GM12878 (cell line): ENCODE measurements at regions not wholly inside any gene's neighbourhood (a gene's known extent, or its start where the extent isn't known, plus 50 kb on each side); places are given as distances from the start of the nearest gene placed in this dataset.

ENCODE experiments used
- ATAC-seq: fragments of 200-7000 bp; cut with Tn5 transposase; 3 replicates; pipeline ENCODE4 v1.9.1; 2020; ENCODE audit warnings: mild to moderate bottlenecking, moderate library complexity
- BruUV-seq: library from RNA; stranded (reverse); fragments of 400-500 nt; replicated peaks from 2 replicates; lab custom pipeline; 2021; lab: Mats Ljungman, UMichigan
- CTCF ChIA-PET: fragments of 300-600 bp; sonication (Branson Sonifier 250); formaldehyde crosslinking; extraction: SDS; loops from one replicate; lab custom pipeline; 2021; ENCODE audit warnings: inconsistent platforms; lab: Yijun Ruan, JAX
- POLR2A ChIA-PET: fragments of 350-600 bp; formaldehyde crosslinking; extraction: SDS; loops from one replicate; lab custom pipeline; 2021; ENCODE audit warnings: inconsistent platforms; lab: Charles Lee
- RAD21 ChIA-PET: fragments of 300-600 bp; sonication (Branson Sonifier 250); formaldehyde crosslinking; loops from one replicate; lab custom pipeline; 2023; ENCODE audit warnings: antibody characterized with exemption; ENCODE audit not compliant: unreplicated experiment; lab: Charles Lee
- SMC1A ChIA-PET: fragments of 300-600 bp; sonication (Branson Sonifier 250); formaldehyde crosslinking; loops from one replicate; lab custom pipeline; 2023; ENCODE audit not compliant: unreplicated experiment, uncharacterized antibody; lab: Charles Lee
- DNase-seq: peaks from one replicate; pipeline ENCODE4 v3.0.0-alpha.2; 2011; ENCODE audit warnings: low read depth, low spot score
- FAIRE-seq: peaks from 3 replicates; lab custom pipeline; 2011; peaks lifted over from hg19 to GRCh38; lab: Jason Lieb, UNC
- H2AFZ ChIP-seq: 2 replicates; pipeline ENCODE4 v1.6.0; 2011; ENCODE audit warnings: low read depth, low read length, control low read depth; ENCODE audit not compliant: control insufficient read depth
- H3K27ac ChIP-seq: 2 replicates; pipeline ENCODE4 v1.5.1; 2011; ENCODE audit warnings: control low read depth; ENCODE audit not compliant: control insufficient read depth, insufficient read depth
- H3K27me3 ChIP-seq, 2 experiments: replicated peaks in 1 of 2; 2 replicates each; pipeline versions ENCODE4 v1.6.0 to v1.6.1; 2011; ENCODE audit warnings: low read length in 1 of 2; ENCODE audit not compliant: control insufficient read depth in 2 of 2, insufficient read depth in 2 of 2
- H3K36me3 ChIP-seq, 2 experiments: 2 replicates each; pipeline ENCODE4 v1.5.1; 2011; ENCODE audit warnings: low read length in 1 of 2; ENCODE audit not compliant: control insufficient read depth in 2 of 2, insufficient read depth in 2 of 2
- H3K4me1 ChIP-seq: 2 replicates; pipeline ENCODE4 v1.6.1; 2011; ENCODE audit warnings: mild to moderate bottlenecking, low read length, moderate library complexity, mixed read lengths; ENCODE audit not compliant: control insufficient read depth, insufficient read depth
- H3K4me2 ChIP-seq: 2 replicates; pipeline ENCODE4 v1.6.0; 2011; ENCODE audit warnings: control low read depth; ENCODE audit not compliant: control insufficient read depth, insufficient read depth
- H3K4me3 ChIP-seq: fragments of 200-600 bp; sonication (generic); 2 replicates; pipeline ENCODE4 v1.5.1; 2016
- H3K79me2 ChIP-seq: 2 replicates; pipeline ENCODE4 v1.6.0; 2011; ENCODE audit warnings: low read length; ENCODE audit not compliant: control insufficient read depth, insufficient read depth
- H3K9ac ChIP-seq: 2 replicates; pipeline ENCODE4 v1.8.0; 2011; ENCODE audit warnings: low read length, control low read depth, mixed read lengths; ENCODE audit not compliant: control insufficient read depth, insufficient read depth
- H3K9me3 ChIP-seq: replicated peaks from 3 replicates; pipeline ENCODE4 v1.5.1; 2011; ENCODE audit warnings: mild to moderate bottlenecking, low read length; ENCODE audit not compliant: control insufficient read depth, insufficient read depth
- H4K20me1 ChIP-seq: 2 replicates; pipeline ENCODE4 v1.6.0; 2011; ENCODE audit not compliant: control insufficient read depth, insufficient read depth
- CREM ChIP-seq: IDR thresholded peaks from 2 replicates; pipeline ENCODE4 v1.6.1; 2014; ENCODE audit warnings: antibody characterized with exemption, low read depth
- CTCF ChIP-seq, 3 experiments: IDR thresholded peaks in 2 of 3; conservative IDR thresholded peaks in 1 of 3; 2 replicates each; pipeline ENCODE4 v1.5.1; 2011; ENCODE audit warnings: low read depth in 3 of 3, low read length in 3 of 3, mild to moderate bottlenecking in 3 of 3, control low read depth in 2 of 3, moderate library complexity in 2 of 3, inconsistent platforms in 1 of 3, mixed read lengths in 1 of 3; ENCODE audit not compliant: control insufficient read depth in 2 of 3, insufficient read depth in 1 of 3; ENCODE audit errors: extremely low read depth in 1 of 3
- E4F1 ChIP-seq: fragments of 450-650 bp; IDR thresholded peaks from 2 replicates; pipeline ENCODE4 v1.6.1; 2018; ENCODE audit warnings: borderline replicate concordance, mild to moderate bottlenecking; ENCODE audit not compliant: partially characterized antibody
- ETV6 ChIP-seq, 2 experiments: fragments of 450-650 bp in 1 of 2; IDR thresholded peaks in 1 of 2; conservative IDR thresholded peaks in 1 of 2; 2 replicates each; pipeline ENCODE4 v1.6.1; 2014; ENCODE audit warnings: antibody characterized with exemption in 1 of 2, borderline replicate concordance in 1 of 2, low read depth in 1 of 2, mild to moderate bottlenecking in 1 of 2, moderate library complexity in 1 of 2
- IRF3 ChIP-seq: fragments of 450-650 bp; IDR thresholded peaks from 2 replicates; pipeline ENCODE4 v1.6.1; 2014; ENCODE audit warnings: mild to moderate bottlenecking
- SREBF2 ChIP-seq: IDR thresholded peaks from 2 replicates; pipeline ENCODE4 v1.6.1; 2012; ENCODE audit warnings: mild to moderate bottlenecking, low read length
- TCF3 ChIP-seq: IDR thresholded peaks from 2 replicates; pipeline ENCODE4 v1.6.1; 2012; ENCODE audit warnings: low read depth, mild to moderate bottlenecking, low read length, borderline replicate concordance; ENCODE audit not compliant: insufficient read depth
- ZNF217 ChIP-seq: fragments of 450-650 bp; IDR thresholded peaks from 2 replicates; pipeline ENCODE4 v1.6.1; 2017; ENCODE audit warnings: antibody characterized with exemption, mild to moderate bottlenecking
- WGBS: methylation state at CpG from one replicate; pipeline ENCODE4 v1.1.6; 2016; ENCODE audit warnings: low lambda C conversion rate; ENCODE audit not compliant: insufficient replicate concordance, insufficient coverage; ENCODE audit errors: missing lambda C conversion rate; 5-methylcytosine and 5-hydroxymethylcytosine counted together
- in situ Hi-C: fragments of 300-500 bp; cut with MboI; formaldehyde crosslinking; loops from 9 replicates; pipeline ENCODE4 v1.14.3; 2018; ENCODE audit warnings: mixed read lengths
- intact Hi-C: fragments of 100-400 bp; cut with micrococcal nuclease; formaldehyde crosslinking; loops from one replicate; pipeline ENCODE4 v1.14.2; 2022; ENCODE audit not compliant: unreplicated experiment

- intact Hi-C loops: no loop called here
- ATAC-seq (no peak), DNase-seq (no peak), FAIRE-seq (no peak)
- Histone ChIP-seq H3K36me3 (no peaks in the 10 kb centered on the region), H3K4me2 (no peak overlapping the region), H3K9me3 (no peaks in the 10 kb centered on the region), H3K9ac (no peak overlapping the region), H4K20me1 (no peaks in the 10 kb centered on the region), H3K27ac (no peak overlapping the region), H2AFZ (no peak overlapping the region), H3K27me3 (no peaks in the 10 kb centered on the region), H3K4me3 (no peak overlapping the region), H3K79me2 (no peaks in the 10 kb centered on the region), H3K4me1 (no peaks in the 10 kb centered on the region)
- no TSS peak for BruUV-seq
- CTCF ChIA-PET: interaction anchor here (0.7 to 1.7 kb wide), 2 partner anchors 14 to 56 kb away, joined by 3 to 5 read pairs; no protein-coding TSS in a partner anchor
- RAD21 ChIA-PET: no interaction called here
- WGBS: 68% methylated on average over 7 of the region's 7 CpGs
- in situ Hi-C loops: no loop called here
- TF ChIP-seq E4F1: no peak
- no peak for TF ChIP-seq ZNF217
- SMC1A ChIA-PET: interaction anchor here (1.3 to 2.1 kb wide), 3 partner anchors 8 to 77 kb away, joined by 3 to 10 read pairs (median 5); no protein-coding TSS in a partner anchor
- POLR2A ChIA-PET: no interaction called here
Observed at GRCh38 chr6:20327141-20327540, 74.5 kb upstream of the E2F3 start.

- H3K9ac ChIP-seq: no peak overlapping the region
- no peaks in the 10 kb centered on the region for H3K4me1 ChIP-seq
- H2AFZ ChIP-seq: no peak overlapping the region
- no peak overlapping the region for H3K4me3 ChIP-seq
- ChIA-PET POLR2A (no interaction called here), RAD21 (no interaction called here), SMC1A (interaction anchor here (0.9 to 1.6 kb wide), 3 partner anchors 9 to 58 kb away, joined by 3 to 4 read pairs (median 3); no protein-coding TSS in a partner anchor), CTCF (no interaction called here)
- BruUV-seq: no TSS peak
- no peaks in the 10 kb centered on the region for H4K20me1 ChIP-seq
- DNase-seq (no peak), ATAC-seq (no peak), FAIRE-seq (no peak)
- TF ChIP-seq ETV6 (conservative IDR thresholded peaks at IDR 0.05 in 1 of 2, IDR thresholded peaks at IDR 0.05 in 1 of 2; ENCODE audit: borderline replicate concordance in 1 of 2, low read depth in 1 of 2) (no peak), TCF3 (no peak), SREBF2 (no peak), IRF3 (no peak), CTCF (IDR thresholded peaks at IDR 0.05 in 2 of 3, conservative IDR thresholded peaks at IDR 0.05 in 1 of 3; ENCODE audit: control insufficient read depth in 2 of 3, extremely low read depth in 1 of 3, insufficient read depth in 1 of 3, low read depth in 3 of 3, low read length in 3 of 3) (no peak), CREM (no peak)
- no peaks in the 10 kb centered on the region for H3K79me2 ChIP-seq
- no peak overlapping the region for H3K4me2 ChIP-seq
- H3K36me3 ChIP-seq: no peaks in the 10 kb centered on the region
- WGBS: 18% methylated on average over 5 of the region's 5 CpGs
- H3K9me3 ChIP-seq: no peaks in the 10 kb centered on the region; the same call in 2 of the 3 replicates
- intact Hi-C loops (no loop called here), in situ Hi-C loops (no loop called here)
- no peak overlapping the region for H3K27ac ChIP-seq
- H3K27me3 ChIP-seq: no peaks in the 10 kb centered on the region
Observed at GRCh38 chr6:20328266-20328923, 73.3 kb upstream of the E2F3 start.
